K562 (cell line): ENCODE measurements at regions not wholly inside any gene's neighbourhood (a gene's known extent, or its start where the extent isn't known, plus 50 kb on each side); places are given as distances from the start of the nearest gene placed in this dataset.

Source experiments
- ATAC-seq: fragments of 200-7000 bp; cut with Tn5 transposase; 3 replicates; pipeline ENCODE4 v1.9.1; 2020; ENCODE audit warnings: moderate library complexity
- BruUV-seq: library from RNA; stranded (reverse); fragments of 400-500 nt; replicated peaks from 2 replicates; lab custom pipeline; 2021; lab: Mats Ljungman, UMichigan
- CTCF ChIA-PET: fragments of 300-600 bp; formaldehyde crosslinking; extraction: SDS; loops from one replicate; lab custom pipeline; 2021; ENCODE audit warnings: low intra/inter-chr PET ratio; lab: Yijun Ruan, JAX
- POLR2A ChIA-PET: fragments of 300-600, 350-650 bp; sonication (Branson Sonifier 250); formaldehyde crosslinking; extraction: SDS; loops from one replicate; lab custom pipeline; 2021; ENCODE audit warnings: antibody characterized with exemption, inconsistent platforms; lab: Yijun Ruan, JAX
- DNase-seq, 4 experiments: peaks; one replicate each; pipeline versions ENCODE4 v3.0.0 to v3.0.0-alpha.2; 2011 to 2018; ENCODE audit warnings: low spot score in 3 of 4, mixed read lengths in 3 of 4; ENCODE audit errors: extremely low read depth in 1 of 4
- FAIRE-seq: peaks from 2 replicates; lab custom pipeline; 2011; peaks lifted over from hg19 to GRCh38; lab: Jason Lieb, UNC
- H2AFZ ChIP-seq: 2 replicates; pipeline ENCODE4 v1.6.0; 2011; ENCODE audit warnings: low read depth, low read length, control low read depth, inconsistent platforms
- H3K27ac ChIP-seq: fragments of 200-600 bp; 3 replicates; pipeline ENCODE4 v1.8.0; 2011; ENCODE audit warnings: low read depth, mild to moderate bottlenecking, control low read depth, inconsistent platforms, low read length, moderate library complexity, mixed read lengths; ENCODE audit errors: extremely low read depth
- H3K27me3 ChIP-seq, 2 experiments: fragments of 300-600 bp in 1 of 2; 2 replicates in 1 of 2; 3 replicates in 1 of 2; pipeline versions ENCODE4 v1.6.0 to v1.8.0; 2011; ENCODE audit warnings: inconsistent platforms in 2 of 2, low read length in 2 of 2, mild to moderate bottlenecking in 1 of 2, mixed read lengths in 1 of 2, moderate library complexity in 1 of 2; ENCODE audit not compliant: control insufficient read depth in 2 of 2, insufficient read depth in 2 of 2
- H3K36me3 ChIP-seq: fragments of 300-600 bp; 3 replicates; pipeline ENCODE4 v1.8.0; 2011; ENCODE audit warnings: mild to moderate bottlenecking, low read length, inconsistent platforms; ENCODE audit not compliant: control insufficient read depth, insufficient read depth
- H3K4me1 ChIP-seq, 2 experiments: fragments of 200-600 bp in 1 of 2; replicated peaks in 1 of 2; 2 replicates in 1 of 2; 3 replicates in 1 of 2; pipeline versions ENCODE4 v1.5.1 to v1.8.0; 2011; ENCODE audit warnings: inconsistent platforms in 2 of 2, low read length in 2 of 2, mild to moderate bottlenecking in 1 of 2, mixed read lengths in 1 of 2, moderate library complexity in 1 of 2; ENCODE audit not compliant: control insufficient read depth in 2 of 2, insufficient read depth in 2 of 2
- H3K4me2 ChIP-seq: 2 replicates; pipeline ENCODE4 v1.6.1; 2011; ENCODE audit warnings: low read length, control low read depth, inconsistent platforms, mixed read lengths; ENCODE audit not compliant: insufficient read depth
- H3K4me3 ChIP-seq: fragments of 200-600 bp; sonication (generic), shearing (Covaris generic); 2 replicates; pipeline ENCODE4 v1.5.1; 2016; ENCODE audit warnings: control low read depth, inconsistent platforms
- H3K79me2 ChIP-seq: fragments of 200-600 bp; 3 replicates; pipeline ENCODE4 v1.8.0; 2011; ENCODE audit warnings: low read length, inconsistent platforms; ENCODE audit not compliant: control insufficient read depth, insufficient read depth
- H3K9ac ChIP-seq, 2 experiments: 2 replicates each; pipeline versions ENCODE4 v1.6.0 to v1.6.1; 2011; ENCODE audit warnings: low read depth in 2 of 2, low read length in 2 of 2, control low read depth in 1 of 2, inconsistent platforms in 1 of 2, mild to moderate bottlenecking in 1 of 2, mixed read lengths in 1 of 2; ENCODE audit not compliant: insufficient read depth in 1 of 2
- H3K9me1 ChIP-seq: one replicate; pipeline ENCODE4 v1.6.0; 2011; ENCODE audit warnings: inconsistent platforms, mild to moderate bottlenecking, low read length, moderate library complexity; ENCODE audit not compliant: control insufficient read depth, insufficient read depth
- H3K9me3 ChIP-seq: replicated peaks from 2 replicates; pipeline ENCODE4 v1.5.1; 2011; ENCODE audit warnings: low read depth, low read length, inconsistent platforms; ENCODE audit not compliant: control insufficient read depth, insufficient read depth
- H4K20me1 ChIP-seq: replicated peaks from 2 replicates; pipeline ENCODE4 v1.6.1; 2011; ENCODE audit warnings: low read length, inconsistent platforms, mixed read lengths; ENCODE audit not compliant: control insufficient read depth, insufficient read depth
- AFF4 ChIP-seq: sonication (generic); formaldehyde crosslinking; IDR thresholded peaks from 2 replicates; pipeline ENCODE4 v1.8.0; 2023; ENCODE audit warnings: mild to moderate bottlenecking, missing genetic modification reagents
- BRD4 ChIP-seq: fragments of 200-600 bp; sonication (generic); IDR thresholded peaks from 2 replicates; pipeline ENCODE4 v1.6.1; 2017; ENCODE audit warnings: inconsistent platforms
- FOXJ2 ChIP-seq: fragments of 200-800 bp; sonication (Bioruptor generic); IDR thresholded peaks from 2 replicates; pipeline ENCODE4 v1.6.1; 2016; ENCODE audit warnings: missing genetic modification characterization, missing compliant biosample characterization
- HSF4 ChIP-seq: fragments of 250-450 bp; sonication (Bioruptor Pico); IDR thresholded peaks from 2 replicates; pipeline ENCODE4 v2.1.2; 2022; ENCODE audit warnings: mild to moderate bottlenecking, moderate library complexity, borderline replicate concordance
- WGBS: fragments of 100-300 bp; shearing (Covaris generic); methylation state at CpG from one replicate; pipeline ENCODE4 v1.1.6; 2016; ENCODE audit warnings: low coverage, mixed read lengths; ENCODE audit not compliant: insufficient coverage; ENCODE audit errors: missing lambda C conversion rate; 5-methylcytosine and 5-hydroxymethylcytosine counted together
- in situ Hi-C: fragments of 300-500 bp; cut with MboI; formaldehyde crosslinking; loops from 4 replicates; pipeline ENCODE4 v1.15.0; 2018; ENCODE audit warnings: inconsistent platforms, mixed read lengths
- intact Hi-C: fragments of 100-400 bp; cut with micrococcal nuclease; formaldehyde crosslinking; loops from 2 replicates; pipeline ENCODE4 v1.14.2; 2022

- no peak overlapping the region for H3K4me2 ChIP-seq
- in situ Hi-C loops = no loop called here
- no peaks in the 10 kb centered on the region for H3K79me2 ChIP-seq
- no peaks in the 10 kb centered on the region for H3K9me1 ChIP-seq
- no TSS peak for BruUV-seq
- no peaks in the 10 kb centered on the region for H3K9me3 ChIP-seq
- CTCF ChIA-PET = no interaction called here
- no peak overlapping the region for H2AFZ ChIP-seq
- intact Hi-C loops = no loop called here
- WGBS = 3% methylated on average over 3 of the region's 3 CpGs
- H3K4me3 ChIP-seq = no peak overlapping the region
- no peak for ATAC-seq
- H4K20me1 ChIP-seq = no peaks in the 10 kb centered on the region
- POLR2A ChIA-PET = no interaction called here
- H3K4me1 ChIP-seq = peaks cover 0 to 3% of the 10 kb centered on the region in 2 experiments; a peak in 1 of 5 replicates
- no peaks in the 10 kb centered on the region for H3K36me3 ChIP-seq
- TF ChIP-seq BRD4 (no peak), AFF4 (CRISPR knock-in tag) (no peak), FOXJ2 (no peak), HSF4 (CRISPR knock-in tag) (no peak)
- no peak for FAIRE-seq
- no peak overlapping the region for H3K27ac ChIP-seq
- H3K27me3 ChIP-seq = no peaks in the 10 kb centered on the region
- no peak for DNase-seq
- no peak overlapping the region for H3K9ac ChIP-seq
These were observed 111.1 kb upstream of the ELL2 start for GRCh38 chr5:96072791-96073165.
